ENCODE measurements at regions not wholly inside any gene's neighbourhood (a gene's known extent, or its start where the extent isn't known, plus 50 kb on each side); places are given as distances from the start of the nearest gene placed in this dataset.

- POLR2A ChIA-PET = no interaction called here
- Mint-ChIP-seq H3K27me3 (no peaks in the 10 kb centered on the region), H3K4me3 (no peak overlapping the region), H3K9me3 (peaks cover under 1% of the 10 kb centered on the region), H3K27ac (no peak overlapping the region), H3K36me3 (ENCODE audit: low read depth) (no peaks in the 10 kb centered on the region), H3K4me1 (ENCODE audit: low read depth) (no peaks in the 10 kb centered on the region)
- intact Hi-C loops (cut with DNase I, micrococcal nuclease) = no loop called here
- Histone ChIP-seq H3K36me3 (ENCODE audit: insufficient read depth, low read length) (no peaks in the 10 kb centered on the region), H3K9me3 (ENCODE audit: control insufficient read depth in 1 of 2, insufficient read depth in 1 of 2, low read length in 2 of 2) (no peaks in the 10 kb centered on the region), H3K4me1 (ENCODE audit: insufficient read depth, low read length) (no peaks in the 10 kb centered on the region), H3K27me3 (ENCODE audit: control insufficient read depth in 1 of 2, insufficient read depth in 2 of 2, low read length in 2 of 2) (no peaks in the 10 kb centered on the region), H3K4me3 (ENCODE audit: low read length) (no peak overlapping the region), H3K27ac (ENCODE audit: low read depth in 1 of 2, low read length in 2 of 2) (no peak overlapping the region)
- CTCF ChIA-PET = no interaction called here
- DNase-seq = no peak
- no peak for TF ChIP-seq CTCF (IDR thresholded peaks at IDR 0.05)
- ATAC-seq (ENCODE audit: poor library complexity) = no peak
Observed at GRCh38 chr7:125681508-125681907, 751.9 kb upstream of the POT1 start.

GRCh38 chr7:125678771-125679170 is 749.1 kb upstream of the POT1 start:
- H3K4me3 Mint-ChIP-seq = no peak overlapping the region
- TF ChIP-seq CTCF (IDR thresholded peaks at IDR 0.05) = no peak
- no peak for DNase-seq
- ATAC-seq (ENCODE audit: poor library complexity) = no peak
- Histone ChIP-seq H3K4me3 (ENCODE audit: low read length) (no peak overlapping the region), H3K27me3 (ENCODE audit: control insufficient read depth in 1 of 2, insufficient read depth in 2 of 2, low read length in 2 of 2) (no peaks in the 10 kb centered on the region), H3K27ac (ENCODE audit: low read depth in 1 of 2, low read length in 2 of 2) (no peak overlapping the region), H3K36me3 (ENCODE audit: insufficient read depth, low read length) (no peaks in the 10 kb centered on the region), H3K4me1 (ENCODE audit: insufficient read depth, low read length) (no peaks in the 10 kb centered on the region), H3K9me3 (ENCODE audit: control insufficient read depth in 1 of 2, insufficient read depth in 1 of 2, low read length in 2 of 2) (no peaks in the 10 kb centered on the region)
- no peaks in the 10 kb centered on the region for H3K4me1 Mint-ChIP-seq (ENCODE audit: low read depth)
- POLR2A ChIA-PET = no interaction called here
- H3K27me3 Mint-ChIP-seq = no peaks in the 10 kb centered on the region
- CTCF ChIA-PET = no interaction called here
- H3K27ac Mint-ChIP-seq = no peak overlapping the region
- no peaks in the 10 kb centered on the region for H3K9me3 Mint-ChIP-seq
- intact Hi-C loops (cut with DNase I, micrococcal nuclease) = no loop called here
- H3K36me3 Mint-ChIP-seq (ENCODE audit: low read depth) = no peaks in the 10 kb centered on the region

- Mint-ChIP-seq H3K36me3 (ENCODE audit: low read depth) (no peaks in the 10 kb centered on the region), H3K4me3 (no peak overlapping the region), H3K9me3 (no peaks in the 10 kb centered on the region), H3K27me3 (no peaks in the 10 kb centered on the region), H3K4me1 (ENCODE audit: low read depth) (no peaks in the 10 kb centered on the region), H3K27ac (no peak overlapping the region)
- DNase-seq (no peak), ATAC-seq (ENCODE audit: poor library complexity) (no peak)
- intact Hi-C loops (cut with DNase I, micrococcal nuclease) = no loop called here
- no peaks in the 10 kb centered on the region for H3K9me3 ChIP-seq (ENCODE audit: control insufficient read depth in 1 of 2, insufficient read depth in 1 of 2, low read length in 2 of 2)
- no peaks in the 10 kb centered on the region for H3K4me1 ChIP-seq (ENCODE audit: insufficient read depth, low read length)
- ChIA-PET CTCF (no interaction called here), POLR2A (no interaction called here)
- TF ChIP-seq CTCF (IDR thresholded peaks at IDR 0.05) = no peak
- no peak overlapping the region for H3K27ac ChIP-seq (ENCODE audit: low read depth in 1 of 2, low read length in 2 of 2)
- H3K27me3 ChIP-seq (ENCODE audit: control insufficient read depth in 1 of 2, insufficient read depth in 2 of 2, low read length in 2 of 2) = no peaks in the 10 kb centered on the region
- H3K4me3 ChIP-seq (ENCODE audit: low read length) = no peak overlapping the region
- H3K36me3 ChIP-seq (ENCODE audit: insufficient read depth, low read length) = no peaks in the 10 kb centered on the region
Observed at GRCh38 chr7:125675640-125676039, 746.0 kb upstream of the POT1 start.

Measured in CD4-positive, alpha-beta T cell (primary cell).